MM.1S (cell line): ENCODE measurements at regions not wholly inside any gene's neighbourhood (a gene's known extent, or its start where the extent isn't known, plus 50 kb on each side); places are given as distances from the start of the nearest gene placed in this dataset.

Experiments used
- DNase-seq: peaks from one replicate; pipeline ENCODE4 v3.0.0-alpha.2; 2015
- H2AFZ ChIP-seq: fragments of 300-600 bp; sonication (generic); 2 replicates; pipeline ENCODE4 v1.6.0; 2016; ENCODE audit warnings: antibody characterized with exemption, low read length
- H3F3A ChIP-seq: fragments of 300-600 bp; sonication (generic); 2 replicates; pipeline ENCODE4 v1.6.1; 2016; ENCODE audit warnings: mild to moderate bottlenecking, antibody characterized with exemption, low read length, moderate library complexity, mixed read lengths; ENCODE audit not compliant: insufficient read depth
- H3K27ac ChIP-seq: fragments of 300-600 bp; sonication (generic); 2 replicates; pipeline ENCODE4 v1.5.1; 2016; ENCODE audit warnings: mild to moderate bottlenecking, low read length
- H3K27me3 ChIP-seq: fragments of 300-600 bp; sonication (generic); replicated peaks from 2 replicates; pipeline ENCODE4 v1.6.0; 2016; ENCODE audit warnings: low read length; ENCODE audit not compliant: insufficient read depth
- H3K36me3 ChIP-seq: fragments of 300-600 bp; sonication (generic); replicated peaks from 2 replicates; pipeline ENCODE4 v1.6.1; 2016; ENCODE audit warnings: mild to moderate bottlenecking, low read length, mixed read lengths; ENCODE audit not compliant: insufficient read depth
- H3K4me1 ChIP-seq: fragments of 300-600 bp; sonication (generic); 2 replicates; pipeline ENCODE4 v1.6.1; 2016; ENCODE audit warnings: low read length, mixed read lengths
- H3K4me2 ChIP-seq: fragments of 300-600 bp; sonication (generic); 2 replicates; pipeline ENCODE4 v1.6.0; 2016; ENCODE audit warnings: low read depth, low read length
- H3K4me3 ChIP-seq: fragments of 300-600 bp; sonication (generic); 2 replicates; pipeline ENCODE4 v1.5.1; 2016; ENCODE audit warnings: low read length, mixed read lengths
- H3K79me2 ChIP-seq: fragments of 300-600 bp; sonication (generic); 2 replicates; pipeline ENCODE4 v1.6.1; 2016; ENCODE audit warnings: mixed run types, low read length, mixed read lengths
- H3K9ac ChIP-seq: fragments of 300-600 bp; sonication (generic); 2 replicates; pipeline ENCODE4 v1.6.1; 2016; ENCODE audit warnings: low read length, mixed read lengths
- H3K9me2 ChIP-seq: fragments of 300-600 bp; sonication (generic); replicated peaks from 2 replicates; pipeline ENCODE4 v1.6.1; 2016; ENCODE audit warnings: mild to moderate bottlenecking, low read length, mixed read lengths; ENCODE audit not compliant: insufficient read depth
- H3K9me3 ChIP-seq: fragments of 300-600 bp; sonication (generic); replicated peaks from 2 replicates; pipeline ENCODE4 v1.6.1; 2016; ENCODE audit warnings: mild to moderate bottlenecking, low read length, mixed read lengths; ENCODE audit not compliant: insufficient read depth
- H4K20me1 ChIP-seq: fragments of 300-600 bp; sonication (generic); 2 replicates; pipeline ENCODE4 v1.6.1; 2016; ENCODE audit warnings: mild to moderate bottlenecking, low read length, moderate library complexity, mixed read lengths; ENCODE audit not compliant: insufficient read depth
- EZH2 ChIP-seq: fragments of 300-600 bp; sonication (generic); optimal IDR thresholded peaks from 2 replicates; pipeline ENCODE3; 2017; ENCODE audit warnings: low read depth, mild to moderate bottlenecking, antibody characterized with exemption, low read length, mixed read lengths
- EZH2phosphoT487 ChIP-seq: fragments of 300-600 bp; sonication (generic); IDR thresholded peaks from 2 replicates; pipeline ENCODE4 v1.6.1; 2018; ENCODE audit warnings: antibody characterized with exemption, low read length
- TF ChIP-seq, protein P1 (sequence below): fragments of 300-600 bp; sonication (generic); IDR thresholded peaks from 2 replicates; pipeline ENCODE4 v1.5.1; 2016; ENCODE audit warnings: antibody characterized with exemption, low read length, mixed read lengths

- H3K27me3 ChIP-seq, result no peaks in the 10 kb centered on the region
- no peak overlapping the region for H2AFZ ChIP-seq
- TF ChIP-seq, protein P1, sequence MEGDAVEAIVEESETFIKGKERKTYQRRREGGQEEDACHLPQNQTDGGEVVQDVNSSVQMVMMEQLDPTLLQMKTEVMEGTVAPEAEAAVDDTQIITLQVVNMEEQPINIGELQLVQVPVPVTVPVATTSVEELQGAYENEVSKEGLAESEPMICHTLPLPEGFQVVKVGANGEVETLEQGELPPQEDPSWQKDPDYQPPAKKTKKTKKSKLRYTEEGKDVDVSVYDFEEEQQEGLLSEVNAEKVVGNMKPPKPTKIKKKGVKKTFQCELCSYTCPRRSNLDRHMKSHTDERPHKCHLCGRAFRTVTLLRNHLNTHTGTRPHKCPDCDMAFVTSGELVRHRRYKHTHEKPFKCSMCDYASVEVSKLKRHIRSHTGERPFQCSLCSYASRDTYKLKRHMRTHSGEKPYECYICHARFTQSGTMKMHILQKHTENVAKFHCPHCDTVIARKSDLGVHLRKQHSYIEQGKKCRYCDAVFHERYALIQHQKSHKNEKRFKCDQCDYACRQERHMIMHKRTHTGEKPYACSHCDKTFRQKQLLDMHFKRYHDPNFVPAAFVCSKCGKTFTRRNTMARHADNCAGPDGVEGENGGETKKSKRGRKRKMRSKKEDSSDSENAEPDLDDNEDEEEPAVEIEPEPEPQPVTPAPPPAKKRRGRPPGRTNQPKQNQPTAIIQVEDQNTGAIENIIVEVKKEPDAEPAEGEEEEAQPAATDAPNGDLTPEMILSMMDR, result no peak
- no peak for TF ChIP-seq EZH2phosphoT487
- TF ChIP-seq EZH2, result no peak
- H3K9me3 ChIP-seq, result no peaks in the 10 kb centered on the region
- no peaks in the 10 kb centered on the region for H3K79me2 ChIP-seq
- DNase-seq, result no peak
- H3K4me3 ChIP-seq, result no peak overlapping the region
- no peaks in the 10 kb centered on the region for H4K20me1 ChIP-seq
- H3K4me2 ChIP-seq, result no peak overlapping the region
- H3K36me3 ChIP-seq, result no peaks in the 10 kb centered on the region
- no peaks in the 10 kb centered on the region for H3K9me2 ChIP-seq
- H3K4me1 ChIP-seq, result no peaks in the 10 kb centered on the region
- H3K27ac ChIP-seq, result no peak overlapping the region
- no peaks in the 10 kb centered on the region for H3F3A ChIP-seq
- H3K9ac ChIP-seq, result no peak overlapping the region
Measured at GRCh38 chr5:110159202-110159601, 469.5 kb downstream of the MAN2A1 start.

DNA sequence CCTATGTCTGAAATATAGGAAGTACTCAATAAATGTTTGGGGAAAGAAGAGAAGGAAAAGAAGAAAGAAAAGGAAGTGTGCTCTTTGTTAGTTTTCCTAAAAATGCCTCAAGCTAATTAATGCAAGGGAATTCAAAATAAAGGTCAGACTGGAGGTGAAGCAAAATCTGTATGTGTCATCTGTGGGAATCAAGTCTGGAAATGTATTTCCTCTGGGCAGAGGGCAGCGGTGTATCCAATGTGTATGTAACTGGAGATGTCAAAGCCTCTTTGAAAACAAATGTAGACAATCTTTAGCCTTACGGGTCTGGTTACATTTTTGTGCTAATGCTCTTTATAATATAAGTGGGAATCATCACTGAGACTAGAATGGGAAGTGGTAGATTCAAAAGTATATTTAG lies 471.4 kb downstream of the MAN2A1 start:
- no peaks in the 10 kb centered on the region for H3K4me1 ChIP-seq
- no peak overlapping the region for H2AFZ ChIP-seq
- TF ChIP-seq, protein P1, result no peak
- TF ChIP-seq EZH2 (no peak), EZH2phosphoT487 (no peak)
- H3K79me2 ChIP-seq, result no peaks in the 10 kb centered on the region
- H3K9ac ChIP-seq, result no peak overlapping the region
- no peaks in the 10 kb centered on the region for H3K9me3 ChIP-seq
- H3K27ac ChIP-seq, result no peak overlapping the region
- DNase-seq, result no peak
- no peaks in the 10 kb centered on the region for H3K36me3 ChIP-seq
- H3K4me2 ChIP-seq, result no peak overlapping the region
- no peaks in the 10 kb centered on the region for H3F3A ChIP-seq
- no peak overlapping the region for H3K4me3 ChIP-seq
- H3K27me3 ChIP-seq, result no peaks in the 10 kb centered on the region
- H4K20me1 ChIP-seq, result no peaks in the 10 kb centered on the region
- no peaks in the 10 kb centered on the region for H3K9me2 ChIP-seq

DNA sequence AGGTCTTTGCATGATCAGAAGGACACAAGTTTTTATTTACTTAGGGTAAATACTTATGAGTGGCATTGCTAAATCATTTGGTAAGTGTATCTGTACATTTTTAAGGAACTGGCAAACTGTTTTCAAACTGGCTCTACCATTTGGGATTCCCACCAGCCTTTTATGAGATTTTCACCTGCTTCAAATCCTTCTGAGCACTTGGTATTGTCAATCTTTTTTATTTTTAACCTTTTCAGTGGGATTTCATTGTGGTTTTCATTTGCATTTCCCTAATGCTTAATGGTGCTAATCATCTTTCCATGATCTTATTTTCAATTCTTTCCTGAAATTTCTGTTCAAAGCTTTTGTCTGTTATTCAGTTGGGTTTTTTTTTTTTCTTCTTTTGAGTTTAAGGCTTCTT lies 475.6 kb downstream of the MAN2A1 start:
- H2AFZ ChIP-seq, result no peak overlapping the region
- no peaks in the 10 kb centered on the region for H3K9me2 ChIP-seq
- H4K20me1 ChIP-seq, result no peaks in the 10 kb centered on the region
- no peaks in the 10 kb centered on the region for H3K36me3 ChIP-seq
- no peaks in the 10 kb centered on the region for H3K79me2 ChIP-seq
- no peak for DNase-seq
- H3K4me3 ChIP-seq, result no peak overlapping the region
- H3K27me3 ChIP-seq, result no peaks in the 10 kb centered on the region
- H3K9ac ChIP-seq, result no peak overlapping the region
- no peaks in the 10 kb centered on the region for H3K9me3 ChIP-seq
- no peaks in the 10 kb centered on the region for H3K4me1 ChIP-seq
- H3K27ac ChIP-seq, result no peak overlapping the region
- TF ChIP-seq EZH2phosphoT487 (no peak), EZH2 (no peak)
- TF ChIP-seq, protein P1, result no peak
- H3F3A ChIP-seq, result no peaks in the 10 kb centered on the region
- no peak overlapping the region for H3K4me2 ChIP-seq

- Histone ChIP-seq H3K27ac (no peak overlapping the region), H3K79me2 (no peaks in the 10 kb centered on the region), H3K9ac (no peak overlapping the region), H3K27me3 (no peaks in the 10 kb centered on the region), H3K9me2 (no peaks in the 10 kb centered on the region), H3K36me3 (no peaks in the 10 kb centered on the region), H4K20me1 (no peaks in the 10 kb centered on the region), H3K4me2 (no peak overlapping the region), H3K4me3 (no peak overlapping the region), H3K4me1 (no peaks in the 10 kb centered on the region), H2AFZ (no peak overlapping the region), H3K9me3 (no peaks in the 10 kb centered on the region), H3F3A (no peaks in the 10 kb centered on the region)
- TF ChIP-seq EZH2phosphoT487 (no peak), EZH2 (no peak)
- TF ChIP-seq, protein P1, result no peak
- DNase-seq, result no peak
Measured at GRCh38 chr5:110167384-110167783, 477.7 kb downstream of the MAN2A1 start.
